ENCODE measurements at regions not wholly inside any gene's neighbourhood (a gene's known extent, or its start where the extent isn't known, plus 50 kb on each side); places are given as distances from the start of the nearest gene placed in this dataset.

DNA sequence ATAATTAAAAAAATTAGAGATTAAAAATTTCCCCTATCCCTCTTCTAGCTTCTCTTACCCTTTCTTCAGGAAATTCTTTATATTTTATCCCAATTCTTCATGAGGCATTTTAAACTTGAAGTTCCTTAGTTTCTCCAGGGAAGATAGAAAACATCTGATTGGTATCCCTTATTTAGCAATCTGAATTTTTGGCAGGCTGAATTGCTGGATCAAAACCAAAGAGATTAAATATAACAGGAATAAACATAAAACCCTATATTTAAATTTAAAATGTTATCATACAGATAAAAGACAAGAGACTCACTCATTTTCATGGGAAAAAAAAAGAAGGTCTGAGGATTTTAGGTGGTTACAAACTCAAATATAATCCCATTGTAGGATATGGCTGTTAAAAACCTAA is 204.2 kb downstream of the CHRM3 start:
- Histone ChIP-seq H3K27me3 (ENCODE audit: insufficient read depth in 3 of 3, low read length in 2 of 3) (no peaks in the 10 kb centered on the region), H3K4me3 (no peak overlapping the region), H3K9me3 (no peaks in the 10 kb centered on the region), H3K36me3 (ENCODE audit: insufficient read depth in 1 of 2, low read depth in 1 of 2) (no peaks in the 10 kb centered on the region), H3K27ac (no peak overlapping the region), H3K4me1 (no peaks in the 10 kb centered on the region)
- DNase-seq = no peak
- TF ChIP-seq, protein P1, sequence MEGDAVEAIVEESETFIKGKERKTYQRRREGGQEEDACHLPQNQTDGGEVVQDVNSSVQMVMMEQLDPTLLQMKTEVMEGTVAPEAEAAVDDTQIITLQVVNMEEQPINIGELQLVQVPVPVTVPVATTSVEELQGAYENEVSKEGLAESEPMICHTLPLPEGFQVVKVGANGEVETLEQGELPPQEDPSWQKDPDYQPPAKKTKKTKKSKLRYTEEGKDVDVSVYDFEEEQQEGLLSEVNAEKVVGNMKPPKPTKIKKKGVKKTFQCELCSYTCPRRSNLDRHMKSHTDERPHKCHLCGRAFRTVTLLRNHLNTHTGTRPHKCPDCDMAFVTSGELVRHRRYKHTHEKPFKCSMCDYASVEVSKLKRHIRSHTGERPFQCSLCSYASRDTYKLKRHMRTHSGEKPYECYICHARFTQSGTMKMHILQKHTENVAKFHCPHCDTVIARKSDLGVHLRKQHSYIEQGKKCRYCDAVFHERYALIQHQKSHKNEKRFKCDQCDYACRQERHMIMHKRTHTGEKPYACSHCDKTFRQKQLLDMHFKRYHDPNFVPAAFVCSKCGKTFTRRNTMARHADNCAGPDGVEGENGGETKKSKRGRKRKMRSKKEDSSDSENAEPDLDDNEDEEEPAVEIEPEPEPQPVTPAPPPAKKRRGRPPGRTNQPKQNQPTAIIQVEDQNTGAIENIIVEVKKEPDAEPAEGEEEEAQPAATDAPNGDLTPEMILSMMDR (IDR thresholded peaks at IDR 0.05) = no peak
- ATAC-seq = no peak
- intact Hi-C loops (cut with DNase I) = no loop called here

DNA sequence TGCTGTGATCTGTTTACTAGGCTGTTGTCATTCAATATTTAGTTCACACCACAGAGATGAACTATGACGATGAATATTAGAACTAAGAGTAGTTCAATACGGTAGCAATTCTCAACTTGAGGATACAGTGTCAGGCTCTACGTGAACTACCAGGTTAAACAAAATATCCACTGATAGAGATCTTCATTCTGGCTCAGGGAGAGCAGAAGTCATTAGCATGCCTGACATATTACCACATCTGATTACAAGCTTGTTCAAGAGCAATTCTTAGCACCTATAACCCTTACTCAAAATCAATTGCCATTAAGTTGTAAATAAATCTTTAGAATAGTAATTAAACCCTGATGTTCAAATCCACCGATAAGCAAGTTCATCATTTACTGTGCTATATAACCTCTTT is 207.2 kb downstream of the CHRM3 start:
- Histone ChIP-seq H3K36me3 (ENCODE audit: insufficient read depth in 1 of 2, low read depth in 1 of 2) (no peaks in the 10 kb centered on the region), H3K27me3 (ENCODE audit: insufficient read depth in 3 of 3, low read length in 2 of 3) (no peaks in the 10 kb centered on the region), H3K4me1 (no peaks in the 10 kb centered on the region), H3K4me3 (no peak overlapping the region), H3K9me3 (no peaks in the 10 kb centered on the region), H3K27ac (no peak overlapping the region)
- TF ChIP-seq, protein P1 (IDR thresholded peaks at IDR 0.05) = no peak
- 80 to 91% (median 85%) methylated on average over 4 of the region's 4 CpGs for WGBS, 3 donors
- ATAC-seq = no peak
- intact Hi-C loops (cut with DNase I) = no loop called here
- no peak for DNase-seq

DNA sequence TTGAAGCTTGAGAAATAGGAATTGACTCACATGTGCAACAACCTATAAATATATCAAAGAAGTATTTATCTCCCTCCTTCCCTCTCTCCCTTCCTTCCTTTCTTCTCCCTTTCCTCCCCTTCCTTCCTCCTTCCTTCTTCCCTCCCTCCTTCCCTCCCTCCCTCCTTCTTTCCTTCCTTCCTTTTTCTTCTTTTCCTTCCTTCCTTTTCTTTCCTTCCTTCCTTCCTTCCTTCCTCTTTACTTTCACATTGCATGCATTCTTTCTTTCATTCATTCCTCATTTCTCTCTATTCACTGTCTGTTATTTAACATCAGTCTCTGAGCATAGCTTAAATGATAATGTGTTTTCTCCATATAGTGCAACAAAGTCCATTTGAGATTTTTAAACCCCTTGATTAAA is 214.2 kb downstream of the CHRM3 start:
- TF ChIP-seq, protein P1 (IDR thresholded peaks at IDR 0.05) = no peak
- no peaks in the 10 kb centered on the region for H3K9me3 ChIP-seq
- ATAC-seq (no peak), DNase-seq (no peak)
- H3K4me3 ChIP-seq = no peak overlapping the region
- intact Hi-C loops (cut with DNase I) = no loop called here
- no peaks in the 10 kb centered on the region for H3K36me3 ChIP-seq (ENCODE audit: insufficient read depth in 1 of 2, low read depth in 1 of 2)
- H3K27me3 ChIP-seq (ENCODE audit: insufficient read depth in 3 of 3, low read length in 2 of 3) = no peaks in the 10 kb centered on the region
- no peak overlapping the region for H3K27ac ChIP-seq
- no peaks in the 10 kb centered on the region for H3K4me1 ChIP-seq

DNA sequence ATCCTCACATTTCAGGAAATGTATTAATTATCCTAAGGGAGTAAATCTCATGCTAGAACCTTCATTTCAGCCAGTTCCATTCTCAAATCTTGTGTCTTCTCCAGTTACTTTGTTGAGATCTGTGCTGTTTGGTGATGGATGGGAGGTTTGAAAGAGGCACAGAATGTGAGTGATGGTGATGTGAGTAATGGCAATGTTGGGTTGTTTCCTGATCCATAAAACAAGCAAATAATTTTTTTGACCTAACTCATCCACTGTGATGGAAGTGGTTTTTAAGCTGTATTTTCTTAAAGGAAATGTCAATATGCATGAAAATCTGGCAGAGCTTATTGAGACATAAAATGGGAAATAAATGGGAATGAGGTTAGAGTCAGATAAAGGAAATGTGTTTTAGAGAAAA is 214.7 kb downstream of the CHRM3 start:
- no peaks in the 10 kb centered on the region for H3K4me1 ChIP-seq
- H3K4me3 ChIP-seq = no peak overlapping the region
- ATAC-seq (no peak), DNase-seq (no peak)
- no peaks in the 10 kb centered on the region for H3K36me3 ChIP-seq (ENCODE audit: insufficient read depth in 1 of 2, low read depth in 1 of 2)
- no peaks in the 10 kb centered on the region for H3K9me3 ChIP-seq
- no peak overlapping the region for H3K27ac ChIP-seq
- TF ChIP-seq, protein P1 (IDR thresholded peaks at IDR 0.05) = no peak
- intact Hi-C loops (cut with DNase I) = no loop called here
- no peaks in the 10 kb centered on the region for H3K27me3 ChIP-seq (ENCODE audit: insufficient read depth in 3 of 3, low read length in 2 of 3)

DNA sequence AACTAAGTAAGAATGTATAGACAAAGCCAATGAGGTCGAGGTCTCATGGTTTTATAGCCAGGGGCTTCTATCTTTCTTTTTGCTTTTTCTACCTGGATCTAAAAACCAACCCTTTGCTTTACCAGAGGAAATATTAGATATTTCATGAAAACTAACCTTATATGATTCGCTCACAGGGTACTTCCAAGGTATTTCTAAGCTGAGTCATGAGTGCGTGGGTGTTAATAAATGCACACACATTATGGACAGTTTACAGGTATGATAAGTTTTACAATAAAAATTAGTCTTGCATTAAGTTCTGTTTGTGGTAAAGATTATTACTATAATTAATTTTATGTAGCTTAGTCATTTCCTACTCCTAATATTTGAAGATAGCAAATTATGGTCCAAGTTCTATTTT is 217.2 kb downstream of the CHRM3 start:
- intact Hi-C loops (cut with DNase I) = no loop called here
- H3K36me3 ChIP-seq (ENCODE audit: insufficient read depth in 1 of 2, low read depth in 1 of 2) = no peaks in the 10 kb centered on the region
- H3K4me1 ChIP-seq = no peaks in the 10 kb centered on the region
- no peak overlapping the region for H3K27ac ChIP-seq
- 91 to 93% (median 91%) methylated on average over 3 of the region's 3 CpGs for WGBS, 3 donors
- TF ChIP-seq, protein P1 (IDR thresholded peaks at IDR 0.05) = no peak
- ATAC-seq = no peak
- H3K9me3 ChIP-seq = no peaks in the 10 kb centered on the region
- H3K4me3 ChIP-seq = no peak overlapping the region
- no peak for DNase-seq
- H3K27me3 ChIP-seq (ENCODE audit: insufficient read depth in 3 of 3, low read length in 2 of 3) = no peaks in the 10 kb centered on the region
